Posterior cingulate gyrus (tissue), 11 donors: ENCODE measurements at regions not wholly inside any gene's neighbourhood (a gene's known extent, or its start where the extent isn't known, plus 50 kb on each side); places are given as distances from the start of the nearest gene placed in this dataset.

ENCODE experiments used
- DNase-seq, 10 donors: peaks; one replicate each; pipeline versions ENCODE4 v3.0.0 to v3.0.0-alpha.2; 2020 to 2021; ENCODE audit warnings: mixed read lengths in 3 of 10
- intact Hi-C: fragments of 100-400 bp; cut with DNase I; formaldehyde crosslinking; loops from one replicate; pipeline ENCODE4 v1.15.1; 2023

- DNase-seq = no peak
- intact Hi-C loops = no loop called here
These were observed 118.2 kb downstream of the HSD17B3 start for GRCh38 chr9:96183751-96184150.

- DNase-seq = no peak
- intact Hi-C loops = no loop called here
These were observed 123.8 kb downstream of the HSD17B3 start for GRCh38 chr9:96178153-96178552.

- intact Hi-C loops = no loop called here
- no peak for DNase-seq
These were observed 124.3 kb downstream of the HSD17B3 start for GRCh38 chr9:96177719-96178028.

- DNase-seq = peak in 7 of 10 donors; percentile 44 to 93 (median 67)
These were observed 124.8 kb downstream of the HSD17B3 start for GRCh38 chr9:96177005-96177718.

GRCh38 chr9:96175796-96176195 is 126.2 kb downstream of the HSD17B3 start:
- intact Hi-C loops = no loop called here
- no peak for DNase-seq

More at GRCh38 chr9:96177005-96177718, 124.8 kb downstream of the HSD17B3 start:
- intact Hi-C loops = no loop called here

GRCh38 chr9:96175001-96175400 is 127.0 kb downstream of the HSD17B3 start:
- intact Hi-C loops = no loop called here
- DNase-seq = no peak

GRCh38 chr9:96174371-96174770 is 127.6 kb downstream of the HSD17B3 start:
- DNase-seq = no peak
- intact Hi-C loops = no loop called here

GRCh38 chr9:96173640-96174039 is 128.3 kb downstream of the HSD17B3 start:
- no peak for DNase-seq
- intact Hi-C loops = no loop called here

GRCh38 chr9:96172797-96173196 is 129.2 kb downstream of the HSD17B3 start:
- intact Hi-C loops = no loop called here
- no peak for DNase-seq

- intact Hi-C loops = no loop called here
These were observed 130.2 kb downstream of the HSD17B3 start for GRCh38 chr9:96171728-96172127.

GRCh38 chr9:96169901-96170300 is 132.1 kb downstream of the HSD17B3 start:
- intact Hi-C loops = no loop called here
- DNase-seq = no peak

More at GRCh38 chr9:96171728-96172127, 130.2 kb downstream of the HSD17B3 start:
- DNase-seq = no peak

- intact Hi-C loops = no loop called here
- DNase-seq = peak in 2 of 10 donors; percentile 24 to 86
These were observed 132.5 kb downstream of the HSD17B3 start for GRCh38 chr9:96169484-96169883.

- peak in 1 of 10 donors; percentile 57 for DNase-seq
- intact Hi-C loops = no loop called here
These were observed 133.1 kb downstream of the HSD17B3 start for GRCh38 chr9:96168882-96169281.

- intact Hi-C loops = no loop called here
- peak in 1 of 10 donors; percentile 36 for DNase-seq
These were observed 135.0 kb downstream of the HSD17B3 start for GRCh38 chr9:96167011-96167410.

- DNase-seq = peak in 1 of 10 donors; percentile 54
- intact Hi-C loops = no loop called here
These were observed 137.7 kb downstream of the HSD17B3 start for GRCh38 chr9:96164268-96164683.

- intact Hi-C loops = no loop called here
- peak in 1 of 10 donors; percentile 46 for DNase-seq
These were observed 138.3 kb downstream of the HSD17B3 start for GRCh38 chr9:96163712-96164111.

GRCh38 chr9:96163161-96163560 is 138.8 kb downstream of the HSD17B3 start:
- intact Hi-C loops = no loop called here
- no peak for DNase-seq

GRCh38 chr9:96161819-96162218 is 140.2 kb downstream of the HSD17B3 start:
- peak in 1 of 10 donors; percentile 59 for DNase-seq

GRCh38 chr9:96160866-96161265 is 141.1 kb downstream of the HSD17B3 start:
- intact Hi-C loops = no loop called here
- peak in 1 of 10 donors; percentile 58 for DNase-seq

More at GRCh38 chr9:96161819-96162218, 140.2 kb downstream of the HSD17B3 start:
- intact Hi-C loops = no loop called here

GRCh38 chr9:96160168-96160567 is 141.8 kb downstream of the HSD17B3 start:
- DNase-seq = no peak
- intact Hi-C loops = no loop called here

- intact Hi-C loops = no loop called here
- peak in 1 of 10 donors; percentile 59 for DNase-seq
These were observed 142.4 kb downstream of the HSD17B3 start for GRCh38 chr9:96159596-96159995.

GRCh38 chr9:96158909-96159575 is 142.9 kb downstream of the HSD17B3 start:
- peak in 1 of 10 donors; percentile 11 for DNase-seq
- intact Hi-C loops = no loop called here
